Neuron (in vitro differentiated cells): ENCODE measurements at regions not wholly inside any gene's neighbourhood (a gene's known extent, or its start where the extent isn't known, plus 50 kb on each side); places are given as distances from the start of the nearest gene placed in this dataset.

Experiments used
- H2AFZ ChIP-seq: one replicate; pipeline ENCODE4 v1.6.1; 2013; ENCODE audit warnings: low read depth, mild to moderate bottlenecking, inconsistent platforms, low read length, moderate library complexity
- H3K27me3 ChIP-seq: one replicate; pipeline ENCODE4 v1.6.1; 2013; ENCODE audit warnings: low read length; ENCODE audit not compliant: insufficient read depth
- H3K36me3 ChIP-seq: one replicate; pipeline ENCODE4 v1.6.1; 2013; ENCODE audit warnings: low read length; ENCODE audit not compliant: insufficient read depth
- H3K4me1 ChIP-seq: one replicate; pipeline ENCODE4 v1.6.1; 2013; ENCODE audit warnings: low read length; ENCODE audit not compliant: insufficient read depth
- H3K4me3 ChIP-seq: 2 replicates; pipeline ENCODE4 v1.5.1; 2013; ENCODE audit warnings: mild to moderate bottlenecking, low read length, moderate library complexity
- H3K9me3 ChIP-seq: one replicate; pipeline ENCODE4 v1.6.1; 2013; ENCODE audit warnings: low read length

GRCh38 chr13:29903996-29904395 is 53.6 kb upstream of the UBL3 start:
- no peak overlapping the region for H2AFZ ChIP-seq
- H3K9me3 ChIP-seq = no peaks in the 10 kb centered on the region
- H3K27me3 ChIP-seq = no peaks in the 10 kb centered on the region
- H3K36me3 ChIP-seq = no peaks in the 10 kb centered on the region
- no peak overlapping the region for H3K4me3 ChIP-seq
- H3K4me1 ChIP-seq = no peaks in the 10 kb centered on the region

- Histone ChIP-seq H3K36me3 (no peaks in the 10 kb centered on the region), H3K4me1 (no peaks in the 10 kb centered on the region), H3K27me3 (no peaks in the 10 kb centered on the region), H3K9me3 (no peaks in the 10 kb centered on the region), H3K4me3 (no peak overlapping the region), H2AFZ (no peak overlapping the region)
Measured at GRCh38 chr13:29903543-29903942, 53.1 kb upstream of the UBL3 start.

GRCh38 chr13:29902632-29903305 is 52.4 kb upstream of the UBL3 start:
- H2AFZ ChIP-seq = no peak overlapping the region
- H3K36me3 ChIP-seq = no peaks in the 10 kb centered on the region
- H3K9me3 ChIP-seq = no peaks in the 10 kb centered on the region
- H3K4me1 ChIP-seq = no peaks in the 10 kb centered on the region
- H3K27me3 ChIP-seq = no peaks in the 10 kb centered on the region
- no peak overlapping the region for H3K4me3 ChIP-seq

- Histone ChIP-seq H3K4me1 (no peaks in the 10 kb centered on the region), H3K27me3 (no peaks in the 10 kb centered on the region), H3K36me3 (no peaks in the 10 kb centered on the region), H2AFZ (no peak overlapping the region), H3K4me3 (no peak overlapping the region), H3K9me3 (no peaks in the 10 kb centered on the region)
Measured at GRCh38 chr13:29901710-29902631, 51.6 kb upstream of the UBL3 start.
